Testis (tissue), 2 donors: ENCODE measurements at regions not wholly inside any gene's neighbourhood (a gene's known extent, or its start where the extent isn't known, plus 50 kb on each side); places are given as distances from the start of the nearest gene placed in this dataset.

Experiments used
- DNase-seq: peaks from one replicate; pipeline ENCODE4 v3.0.0-alpha.2; 2019
- H3K27ac ChIP-seq, 2 donors: fragments of 200-600 bp; sonication (generic); one replicate each; pipeline ENCODE4 v1.5.1; 2019
- H3K27me3 ChIP-seq: fragments of 200-600 bp; sonication (generic); one replicate; pipeline ENCODE4 v1.5.1; 2019
- H3K36me3 ChIP-seq: fragments of 200-600 bp; sonication (generic); one replicate; pipeline ENCODE4 v1.5.1; 2017; ENCODE audit warnings: low read depth; ENCODE audit errors: missing control alignments
- H3K4me1 ChIP-seq: fragments of 200-600 bp; sonication (generic); one replicate; pipeline ENCODE4 v1.5.1; 2019
- H3K4me3 ChIP-seq, 2 donors: fragments of 200-600 bp; sonication (generic); one replicate each; pipeline ENCODE4 v1.5.1; 2017 to 2019
- H3K9me3 ChIP-seq: fragments of 200-600 bp; sonication (generic); one replicate; pipeline ENCODE4 v1.5.1; 2017
- POLR2A ChIP-seq: fragments of 450-650 bp; IDR thresholded peaks from one replicate; pipeline ENCODE4 v1.6.1; 2017; ENCODE audit warnings: antibody characterized with exemption, mild to moderate bottlenecking, moderate library complexity
- WGBS, 2 donors: methylation state at CpG; one replicate each; pipeline ENCODE4 v1.1.5; 2018; 5-methylcytosine and 5-hydroxymethylcytosine counted together
- intact Hi-C: fragments of 100-400 bp; cut with DNase I; formaldehyde crosslinking; loops from one replicate; pipeline ENCODE4 v1.15.1; 2023; ENCODE audit warnings: low total_unique reads
- TF ChIP-seq, protein P1 (sequence below), 3 experiments: fragments of 450-650 bp in 2 of 3; fragments of 200-600 bp in 1 of 3; sonication (generic) in 1 of 3; IDR thresholded peaks; one replicate each; pipeline ENCODE4 v1.5.1; 2016 to 2019; ENCODE audit warnings: antibody characterized with exemption in 3 of 3, mild to moderate bottlenecking in 2 of 3, moderate library complexity in 1 of 3

DNA sequence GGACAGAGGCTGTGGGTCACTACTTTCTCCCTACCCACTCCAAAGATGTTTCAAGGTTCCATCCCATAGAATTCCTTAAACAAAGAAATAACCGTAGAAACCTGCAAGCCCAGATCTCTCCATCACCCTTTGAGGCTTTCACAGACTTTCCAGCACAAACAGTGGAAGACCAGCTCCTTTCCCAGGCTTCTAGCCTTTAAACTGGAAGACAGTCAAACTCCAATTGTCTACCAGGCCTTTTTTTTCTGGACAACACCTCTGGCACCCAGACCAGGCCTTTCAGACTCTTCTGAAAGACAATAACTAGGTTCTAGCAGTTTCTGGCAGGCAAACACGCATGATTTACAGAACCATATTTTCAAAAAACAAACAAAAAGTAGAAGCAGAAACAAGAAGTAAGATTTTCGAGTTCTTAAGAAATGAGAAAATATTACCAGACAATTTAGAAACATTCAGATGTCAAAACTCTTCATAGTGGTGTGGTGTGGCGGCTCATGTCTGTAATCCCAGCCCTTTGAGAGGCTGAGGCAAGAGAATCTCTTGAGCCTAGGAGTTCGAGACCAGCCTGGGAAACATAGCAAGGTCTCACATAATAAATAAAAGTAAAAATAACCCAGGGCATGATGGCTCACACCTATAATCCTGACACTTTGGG lies 73.0 kb upstream of the EPCAM start:
- TF ChIP-seq, protein P1, sequence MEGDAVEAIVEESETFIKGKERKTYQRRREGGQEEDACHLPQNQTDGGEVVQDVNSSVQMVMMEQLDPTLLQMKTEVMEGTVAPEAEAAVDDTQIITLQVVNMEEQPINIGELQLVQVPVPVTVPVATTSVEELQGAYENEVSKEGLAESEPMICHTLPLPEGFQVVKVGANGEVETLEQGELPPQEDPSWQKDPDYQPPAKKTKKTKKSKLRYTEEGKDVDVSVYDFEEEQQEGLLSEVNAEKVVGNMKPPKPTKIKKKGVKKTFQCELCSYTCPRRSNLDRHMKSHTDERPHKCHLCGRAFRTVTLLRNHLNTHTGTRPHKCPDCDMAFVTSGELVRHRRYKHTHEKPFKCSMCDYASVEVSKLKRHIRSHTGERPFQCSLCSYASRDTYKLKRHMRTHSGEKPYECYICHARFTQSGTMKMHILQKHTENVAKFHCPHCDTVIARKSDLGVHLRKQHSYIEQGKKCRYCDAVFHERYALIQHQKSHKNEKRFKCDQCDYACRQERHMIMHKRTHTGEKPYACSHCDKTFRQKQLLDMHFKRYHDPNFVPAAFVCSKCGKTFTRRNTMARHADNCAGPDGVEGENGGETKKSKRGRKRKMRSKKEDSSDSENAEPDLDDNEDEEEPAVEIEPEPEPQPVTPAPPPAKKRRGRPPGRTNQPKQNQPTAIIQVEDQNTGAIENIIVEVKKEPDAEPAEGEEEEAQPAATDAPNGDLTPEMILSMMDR (IDR thresholded peaks at IDR 0.05): no peak
- TF ChIP-seq POLR2A: no peak
- H3K27me3 ChIP-seq: no peaks in the 10 kb centered on the region
- H3K4me3 ChIP-seq: no peak overlapping the region
- H3K36me3 ChIP-seq: no peaks in the 10 kb centered on the region
- WGBS, 2 donors: 85 to 88% methylated on average over 5 of the region's 5 CpGs
- no peaks in the 10 kb centered on the region for H3K9me3 ChIP-seq
- intact Hi-C loops: no loop called here
- no peak for DNase-seq
- H3K4me1 ChIP-seq: no peaks in the 10 kb centered on the region
- no peak overlapping the region for H3K27ac ChIP-seq

DNA sequence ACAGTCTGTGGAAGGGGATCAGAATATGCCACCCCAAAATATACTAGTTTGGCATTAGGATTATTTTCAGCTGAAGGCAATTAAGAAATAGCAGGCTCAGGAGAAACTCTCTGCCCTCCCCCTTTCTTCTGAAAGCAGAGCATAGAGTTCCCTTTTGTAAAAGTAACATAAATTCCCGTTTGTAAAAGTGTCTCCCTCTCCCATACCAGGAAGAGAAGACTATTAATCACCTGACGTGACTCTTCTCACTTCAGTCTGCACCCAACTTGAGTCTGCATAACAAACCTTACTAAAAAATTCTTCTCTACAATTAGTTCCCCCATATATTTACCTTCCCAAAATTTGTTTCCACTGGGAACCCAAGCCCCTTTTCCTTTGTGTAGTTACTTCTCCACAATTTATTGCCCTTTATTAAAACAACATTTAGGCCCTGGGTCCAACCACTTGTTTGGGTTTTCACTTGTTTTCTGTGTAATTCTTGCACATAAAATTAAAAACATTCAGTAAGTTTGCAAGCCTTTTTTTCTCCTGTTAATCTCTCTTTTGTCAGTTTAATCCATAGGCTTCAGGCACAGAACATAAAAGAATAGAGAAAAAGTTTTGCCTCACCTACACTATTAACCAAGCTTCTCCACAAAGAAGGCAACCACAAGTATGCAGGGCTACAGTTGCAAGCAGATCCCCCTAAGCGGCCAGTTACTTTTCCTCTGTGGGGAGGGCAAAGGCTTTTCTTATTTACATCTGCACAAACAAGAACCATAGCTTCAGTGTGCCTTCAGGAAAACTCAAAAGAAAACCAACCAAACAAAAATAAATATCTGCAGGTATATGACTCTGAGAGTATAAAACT lies 73.8 kb upstream of the EPCAM start:
- TF ChIP-seq, protein P1 (IDR thresholded peaks at IDR 0.05): no peak
- no peak for TF ChIP-seq POLR2A
- no peaks in the 10 kb centered on the region for H3K36me3 ChIP-seq
- no peaks in the 10 kb centered on the region for H3K4me1 ChIP-seq
- H3K9me3 ChIP-seq: no peaks in the 10 kb centered on the region
- H3K4me3 ChIP-seq: no peak overlapping the region
- no peak overlapping the region for H3K27ac ChIP-seq
- intact Hi-C loops: no loop called here
- WGBS, 2 donors: 54 to 58% methylated on average over 3 of the region's 3 CpGs
- no peaks in the 10 kb centered on the region for H3K27me3 ChIP-seq
- no peak for DNase-seq

DNA sequence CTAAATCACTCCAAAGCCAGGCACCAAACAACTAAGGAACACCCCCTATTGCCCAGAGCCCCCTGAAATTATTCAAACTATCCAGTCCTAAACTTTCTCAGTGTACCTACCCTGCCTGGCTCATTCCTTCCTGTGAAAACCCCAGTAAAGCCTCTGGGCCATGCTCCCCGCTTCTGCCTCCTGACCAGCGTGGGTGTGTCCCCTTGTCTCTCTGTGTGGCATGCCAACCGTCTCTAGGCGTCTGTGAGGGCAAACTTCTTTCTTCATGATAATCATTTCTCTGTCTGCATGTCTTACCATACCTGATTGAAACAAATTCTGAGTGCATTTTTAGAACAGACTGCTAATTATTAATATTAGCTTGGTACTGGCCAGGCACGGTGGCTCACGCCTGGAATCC lies 75.1 kb upstream of the EPCAM start:
- DNase-seq: peak; percentile 49
- Histone ChIP-seq H3K27me3 (no peaks in the 10 kb centered on the region), H3K27ac (no peak overlapping the region), H3K4me1 (no peaks in the 10 kb centered on the region), H3K4me3 (no peak overlapping the region), H3K36me3 (no peaks in the 10 kb centered on the region), H3K9me3 (no peaks in the 10 kb centered on the region)
- intact Hi-C loops: no loop called here
- TF ChIP-seq, protein P1 (IDR thresholded peaks at IDR 0.05): no peak
- no peak for TF ChIP-seq POLR2A
- 80% methylated on average over 6 of the region's 6 CpGs for WGBS, 2 donors

DNA sequence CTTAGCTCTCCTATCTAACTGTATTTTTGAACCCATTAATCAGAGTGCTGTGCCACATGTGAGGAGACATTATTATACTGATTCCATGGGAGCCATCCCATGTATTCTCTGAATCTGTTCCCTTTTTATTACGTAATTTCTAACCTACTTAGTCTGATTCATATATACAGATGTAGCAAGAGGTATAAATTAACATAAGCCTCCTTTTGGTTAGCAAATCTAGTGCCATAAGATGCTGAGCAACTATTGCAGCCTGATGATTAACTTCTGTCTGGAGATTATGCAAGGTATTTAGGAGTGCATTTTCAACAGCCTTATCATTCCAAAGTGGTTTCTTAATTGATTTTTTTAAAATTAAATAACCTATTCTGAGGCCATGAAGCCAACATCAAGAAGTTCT lies 80.2 kb upstream of the EPCAM start:
- intact Hi-C loops: no loop called here
- Histone ChIP-seq H3K9me3 (no peaks in the 10 kb centered on the region), H3K4me1 (no peaks in the 10 kb centered on the region), H3K4me3 (no peak overlapping the region), H3K27ac (no peak overlapping the region), H3K36me3 (no peaks in the 10 kb centered on the region), H3K27me3 (no peaks in the 10 kb centered on the region)
- WGBS, 2 donors: 44 to 100% methylated on average over 1 of the region's 1 CpG
- no peak for TF ChIP-seq POLR2A
- TF ChIP-seq, protein P1 (IDR thresholded peaks at IDR 0.05): no peak
- no peak for DNase-seq
